ENCODE measurements at regions not wholly inside any gene's neighbourhood (a gene's known extent, or its start where the extent isn't known, plus 50 kb on each side); places are given as distances from the start of the nearest gene placed in this dataset.

- TF ChIP-seq CTCF (IDR thresholded peaks at IDR 0.05): no peak
- no peak for TF ChIP-seq POLR2A (IDR thresholded peaks at IDR 0.05)
- TF ChIP-seq EP300 (IDR thresholded peaks at IDR 0.05): no peak
Measured at GRCh38 chr1:170854677-170855076, 80.7 kb upstream of the MROH9 start.

All from ovary (tissue), 3 donors.